Sigmoid colon (tissue), 6 donors: ENCODE measurements at regions not wholly inside any gene's neighbourhood (a gene's known extent, or its start where the extent isn't known, plus 50 kb on each side); places are given as distances from the start of the nearest gene placed in this dataset.
A peak's percentile ranks its signal among the peaks of the same experiment; 100 is the strongest.

Experiments
- DNase-seq: peaks from one replicate; pipeline ENCODE4 v3.0.0-alpha.2; 2019
- H3K27ac ChIP-seq, 4 donors: fragments of 200-600 bp; sonication (generic); one replicate each; pipeline ENCODE4 v1.5.1; 2016 to 2019; ENCODE audit warnings: mild to moderate bottlenecking in 1 of 4
- H3K27me3 ChIP-seq, 3 donors: fragments of 200-600 bp; sonication (generic); one replicate each; pipeline ENCODE4 v1.5.1; 2019; ENCODE audit warnings: mild to moderate bottlenecking in 1 of 3
- H3K36me3 ChIP-seq, 4 donors: fragments of 200-600 bp; sonication (generic); one replicate each; pipeline ENCODE4 v1.5.1; 2016 to 2019
- H3K4me1 ChIP-seq, 4 donors: fragments of 200-600 bp; sonication (generic); one replicate each; pipeline ENCODE4 v1.5.1; 2017 to 2019
- H3K4me3 ChIP-seq, 4 donors: fragments of 200-600 bp; sonication (generic); one replicate each; pipeline ENCODE4 v1.5.1; 2017 to 2019; ENCODE audit warnings: mild to moderate bottlenecking in 2 of 4, moderate library complexity in 1 of 4
- H3K9me3 ChIP-seq, 4 donors: fragments of 200-600 bp in 3 of 4; sonication (generic) in 3 of 4; one replicate each; pipeline versions ENCODE4 v1.5.1 to v1.6.1; 2013 to 2019
- CTCF ChIP-seq, 4 experiments: fragments of 450-650 bp in 3 of 4; fragments of 200-600 bp in 1 of 4; IDR thresholded peaks; one replicate each; pipeline ENCODE4 v1.5.1; 2016 to 2019; ENCODE audit warnings: antibody characterized with exemption in 4 of 4, mild to moderate bottlenecking in 3 of 4, moderate library complexity in 2 of 4
- EP300 ChIP-seq, 4 donors: sonication (generic); formaldehyde crosslinking; IDR thresholded peaks; one replicate each; pipeline ENCODE4 v1.6.1; 2017; ENCODE audit warnings: antibody characterized with exemption in 4 of 4
- POLR2A ChIP-seq, 2 donors: fragments of 450-650 bp; IDR thresholded peaks; one replicate each; pipeline ENCODE4 v1.6.1; 2016; ENCODE audit warnings: antibody characterized with exemption in 2 of 2, mild to moderate bottlenecking in 2 of 2, moderate library complexity in 2 of 2
- POLR2AphosphoS5 ChIP-seq, 4 donors: sonication (generic); formaldehyde crosslinking; IDR thresholded peaks; one replicate each; pipeline ENCODE4 v1.6.1; 2017; ENCODE audit warnings: antibody characterized with exemption in 4 of 4
- WGBS, 2 donors: extraction: QIAGEN DNeasy Blood & Tissue Kit; methylation state at CpG; one replicate each; pipeline ENCODE4 v1.1.7; 2013; 5-methylcytosine and 5-hydroxymethylcytosine counted together
- intact Hi-C: fragments of 100-400 bp; cut with DNase I; formaldehyde crosslinking; loops from one replicate; pipeline ENCODE4 v1.15.1; 2023
- donor health status: healthy with polysubstance abuse.
- donor health status: healthy.

- TF ChIP-seq POLR2AphosphoS5 (IDR thresholded peaks at IDR 0.05) (no peak), POLR2A (IDR thresholded peaks at IDR 0.05) (no peak), CTCF (IDR thresholded peaks at IDR 0.05) (no peak), EP300 (IDR thresholded peaks at IDR 0.05) (no peak)
- WGBS, 2 donors = 89% methylated on average over 8 of the region's 8 CpGs
- no peak for DNase-seq
These were observed 87.6 kb upstream of the CLMN start for GRCh38 chr14:95407354-95407753.

GRCh38 chr14:95406756-95407277, 87.1 kb upstream of the CLMN start:
- TF ChIP-seq POLR2AphosphoS5 (IDR thresholded peaks at IDR 0.05) (peak in 1 of 4 donors; percentile 25), POLR2A (IDR thresholded peaks at IDR 0.05) (no peak)
- Histone ChIP-seq H3K9me3 (no peaks in the 10 kb centered on the region), H3K4me1 (peaks cover 0 to 23% (median 3%) of the 10 kb centered on the region in 4 donors), H3K27me3 (no peaks in the 10 kb centered on the region), H3K36me3 (no peaks in the 10 kb centered on the region), H3K4me3 (no peak overlapping the region), H3K27ac (peak overlapping the region in 2 of 4 donors; percentile 4 to 39)
- no peak for DNase-seq
- intact Hi-C loops = no loop called here
- WGBS, 2 donors = 79 to 81% methylated on average over 5 of the region's 5 CpGs

More at GRCh38 chr14:95407354-95407753, 87.6 kb upstream of the CLMN start:
- no peaks in the 10 kb centered on the region for H3K27me3 ChIP-seq
- intact Hi-C loops = no loop called here
- H3K4me1 ChIP-seq = peaks cover 0 to 23% (median 3%) of the 10 kb centered on the region in 4 donors
- no peak overlapping the region for H3K4me3 ChIP-seq
- no peaks in the 10 kb centered on the region for H3K9me3 ChIP-seq
- peak overlapping the region in 1 of 4 donors; percentile 58 for H3K27ac ChIP-seq
- H3K36me3 ChIP-seq = no peaks in the 10 kb centered on the region

GRCh38 chr14:95404583-95404982, 84.9 kb upstream of the CLMN start:
- intact Hi-C loops = no loop called here
- Histone ChIP-seq H3K36me3 (no peaks in the 10 kb centered on the region), H3K27ac (no peak overlapping the region), H3K4me3 (no peak overlapping the region), H3K9me3 (no peaks in the 10 kb centered on the region), H3K4me1 (peaks cover 0 to 17% (median 3%) of the 10 kb centered on the region in 4 donors), H3K27me3 (no peaks in the 10 kb centered on the region)
- TF ChIP-seq POLR2A (IDR thresholded peaks at IDR 0.05) = no peak
- no peak for TF ChIP-seq POLR2AphosphoS5 (IDR thresholded peaks at IDR 0.05)
- TF ChIP-seq EP300 (IDR thresholded peaks at IDR 0.05) = no peak
- no peak for TF ChIP-seq CTCF (IDR thresholded peaks at IDR 0.05)
- peak; percentile 56 for DNase-seq
- 85 to 89% methylated on average over 7 of the region's 7 CpGs for WGBS, 2 donors

GRCh38 chr14:95402578-95402977, 82.9 kb upstream of the CLMN start:
- WGBS, 2 donors = 70 to 71% methylated on average over 5 of the region's 5 CpGs
- Histone ChIP-seq H3K27me3 (no peaks in the 10 kb centered on the region), H3K4me1 (no peaks in the 10 kb centered on the region), H3K36me3 (no peaks in the 10 kb centered on the region), H3K9me3 (no peaks in the 10 kb centered on the region), H3K27ac (peak overlapping the region in 1 of 4 donors; percentile 18), H3K4me3 (no peak overlapping the region)
- DNase-seq = no peak
- intact Hi-C loops = no loop called here
- TF ChIP-seq POLR2AphosphoS5 (IDR thresholded peaks at IDR 0.05) (peak in 1 of 4 donors; percentile 20), EP300 (IDR thresholded peaks at IDR 0.05) (no peak)

GRCh38 chr14:95402176-95402575, 82.5 kb upstream of the CLMN start:
- WGBS, 2 donors = 84 to 86% methylated on average over 2 of the region's 2 CpGs

More at GRCh38 chr14:95402176-95402575, 82.5 kb upstream of the CLMN start:
- no peak overlapping the region for H3K4me3 ChIP-seq
- H3K27ac ChIP-seq = peak overlapping the region in 3 of 4 donors; percentile 16 to 42 (median 23)
- no peaks in the 10 kb centered on the region for H3K27me3 ChIP-seq
- no peaks in the 10 kb centered on the region for H3K4me1 ChIP-seq
- H3K36me3 ChIP-seq = no peaks in the 10 kb centered on the region
- TF ChIP-seq POLR2A (IDR thresholded peaks at IDR 0.05) (no peak), POLR2AphosphoS5 (IDR thresholded peaks at IDR 0.05) (no peak), CTCF (IDR thresholded peaks at IDR 0.05) (no peak), EP300 (IDR thresholded peaks at IDR 0.05) (no peak)
- intact Hi-C loops = no loop called here
- H3K9me3 ChIP-seq = no peaks in the 10 kb centered on the region
- peak; percentile 39 for DNase-seq
